GM23248 (cell line): ENCODE measurements at regions not wholly inside any gene's neighbourhood (a gene's known extent, or its start where the extent isn't known, plus 50 kb on each side); places are given as distances from the start of the nearest gene placed in this dataset.

Source experiments
- EZH2 ChIP-seq: fragments of 200-600 bp; sonication (generic); IDR thresholded peaks from 2 replicates; pipeline ENCODE4 v1.6.1; 2018; ENCODE audit warnings: antibody characterized with exemption, mild to moderate bottlenecking; ENCODE audit not compliant: insufficient read depth, poor library complexity, severe bottlenecking
- EZH2phosphoT487 ChIP-seq: fragments of 200-600 bp; sonication (generic); IDR thresholded peaks from 2 replicates; pipeline ENCODE4 v1.6.1; 2018; ENCODE audit warnings: antibody characterized with exemption, moderate library complexity, mild to moderate bottlenecking, low read depth; ENCODE audit not compliant: insufficient read depth

GRCh38 chr5:103793595-103794182 lies 231.1 kb upstream of the NUDT12 start:
- TF ChIP-seq EZH2 (no peak), EZH2phosphoT487 (no peak)
